Effector memory CD8-positive, alpha-beta T cell (primary cell): ENCODE measurements at regions not wholly inside any gene's neighbourhood (a gene's known extent, or its start where the extent isn't known, plus 50 kb on each side); places are given as distances from the start of the nearest gene placed in this dataset.
"Not testable (repeated sequence)": the region's sequence is repeated elsewhere in the genome, so short reads cannot be mapped to it uniquely, and the experiment has no call there.

ENCODE experiments used
- ATAC-seq: fragments of 150-1000 bp; cut with Tn5 transposase; replicated peaks from 2 replicates; pipeline ENCODE4 v1.10.0; 2021; ENCODE audit warnings: mild to moderate bottlenecking, moderate library complexity
- DNase-seq, 3 experiments: peaks; one replicate each; pipeline ENCODE4 v3.0.0; 2021
- H3K27ac Mint-ChIP-seq, 2 donors: one replicate each; pipeline ENCODE4 v1.8.0; 2022; ENCODE audit warnings: mild to moderate bottlenecking in 2 of 2, mixed read lengths in 2 of 2, moderate library complexity in 2 of 2
- H3K27me3 Mint-ChIP-seq, 2 donors: one replicate each; pipeline ENCODE4 v1.8.0; 2022; ENCODE audit warnings: mixed read lengths in 2 of 2
- H3K36me3 Mint-ChIP-seq: one replicate; pipeline ENCODE4 v1.8.0; 2022; ENCODE audit warnings: mild to moderate bottlenecking, moderate library complexity, mixed read lengths; ENCODE audit not compliant: insufficient read depth
- H3K4me1 Mint-ChIP-seq, 2 donors: one replicate each; pipeline ENCODE4 v1.8.0; 2022; ENCODE audit warnings: low read depth in 2 of 2, mixed read lengths in 2 of 2
- H3K4me3 Mint-ChIP-seq, 2 donors: one replicate each; pipeline ENCODE4 v1.8.0; 2022; ENCODE audit warnings: mild to moderate bottlenecking in 2 of 2, mixed read lengths in 2 of 2, moderate library complexity in 2 of 2
- H3K9me3 Mint-ChIP-seq, 2 donors: one replicate each; pipeline ENCODE4 v1.8.0; 2022; ENCODE audit warnings: mixed read lengths in 2 of 2

DNA sequence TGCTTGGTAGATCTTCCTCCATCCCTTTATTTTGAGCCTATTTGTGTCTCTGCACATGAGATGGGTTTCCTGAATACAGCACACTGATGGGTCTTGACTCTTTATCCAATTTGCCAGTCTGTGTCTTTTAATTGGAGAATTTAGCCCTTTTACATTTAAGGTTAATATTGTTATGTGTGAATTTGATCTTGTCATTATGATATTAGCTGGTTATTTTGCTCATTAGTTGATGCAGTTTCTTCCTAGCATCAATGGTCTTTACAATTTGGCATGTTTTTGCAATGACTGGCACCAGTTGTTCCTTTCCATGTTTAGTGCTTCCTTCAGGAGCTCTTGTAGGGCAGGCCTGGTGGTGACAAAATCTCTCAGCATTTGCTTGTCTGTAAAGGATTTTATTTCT lies 72.4 kb downstream of the HNRNPD start:
- not testable (repeated sequence) for H3K4me3 Mint-ChIP-seq, H3K27ac Mint-ChIP-seq, ATAC-seq, H3K9me3 Mint-ChIP-seq, DNase-seq, H3K36me3 Mint-ChIP-seq, H3K4me1 Mint-ChIP-seq
- peaks cover 21 to 42% of the 10 kb centered on the region in 2 donors for H3K27me3 Mint-ChIP-seq

DNA sequence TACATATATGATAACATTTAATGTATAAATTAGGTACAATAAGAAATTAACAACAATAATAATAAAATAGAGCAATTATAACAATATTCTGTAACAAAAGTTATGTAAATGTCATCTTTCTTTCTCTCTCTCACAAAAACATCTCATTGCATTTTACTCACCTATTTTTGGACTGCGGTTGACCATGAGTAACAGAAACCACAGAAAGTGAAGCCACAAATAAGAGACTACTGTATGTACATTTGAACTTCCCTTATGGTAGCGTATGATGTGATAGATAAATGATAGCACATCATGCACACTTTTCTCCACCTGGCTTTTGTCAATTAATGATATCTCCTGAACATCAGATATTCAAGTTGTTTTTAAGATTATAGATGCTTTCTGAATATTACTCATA lies 80.5 kb downstream of the HNRNPD start:
- Mint-ChIP-seq H3K36me3 (no peaks in the 10 kb centered on the region), H3K27ac (no peak overlapping the region), H3K9me3 (no peaks in the 10 kb centered on the region), H3K4me3 (peak overlapping the region in 1 of 2 donors; percentile 28), H3K27me3 (no peaks in the 10 kb centered on the region), H3K4me1 (peaks cover 5 to 8% of the 10 kb centered on the region in 2 donors)
- DNase-seq = peak in 1 of 3 experiments; percentile 18
- peak; percentile 100 for ATAC-seq

DNA sequence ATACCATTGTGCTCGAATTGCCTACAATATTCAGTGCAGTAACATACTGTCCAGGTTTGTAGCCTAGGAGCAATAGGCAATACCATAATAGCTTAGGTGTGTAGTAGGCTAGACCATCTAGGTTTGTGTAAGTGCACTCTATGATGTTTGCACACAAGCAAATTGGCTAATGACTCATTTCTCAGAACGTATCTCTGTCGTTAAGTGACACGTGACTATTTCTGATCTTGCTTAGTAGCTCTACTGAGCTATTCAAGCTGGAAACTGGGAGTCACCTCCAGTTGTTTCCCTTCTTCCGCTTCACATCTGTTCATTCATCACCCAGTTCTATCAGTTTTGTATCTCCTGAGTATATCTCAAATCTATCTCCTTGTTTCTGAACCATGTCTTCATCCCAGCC lies 86.1 kb downstream of the HNRNPD start:
- H3K27ac Mint-ChIP-seq = no peak overlapping the region
- H3K4me3 Mint-ChIP-seq = no peak overlapping the region
- peaks cover 14% of the 10 kb centered on the region in 2 donors for H3K4me1 Mint-ChIP-seq
- no peaks in the 10 kb centered on the region for H3K36me3 Mint-ChIP-seq
- no peak for ATAC-seq
- H3K9me3 Mint-ChIP-seq = no peaks in the 10 kb centered on the region
- DNase-seq = no peak
- H3K27me3 Mint-ChIP-seq = no peaks in the 10 kb centered on the region

DNA sequence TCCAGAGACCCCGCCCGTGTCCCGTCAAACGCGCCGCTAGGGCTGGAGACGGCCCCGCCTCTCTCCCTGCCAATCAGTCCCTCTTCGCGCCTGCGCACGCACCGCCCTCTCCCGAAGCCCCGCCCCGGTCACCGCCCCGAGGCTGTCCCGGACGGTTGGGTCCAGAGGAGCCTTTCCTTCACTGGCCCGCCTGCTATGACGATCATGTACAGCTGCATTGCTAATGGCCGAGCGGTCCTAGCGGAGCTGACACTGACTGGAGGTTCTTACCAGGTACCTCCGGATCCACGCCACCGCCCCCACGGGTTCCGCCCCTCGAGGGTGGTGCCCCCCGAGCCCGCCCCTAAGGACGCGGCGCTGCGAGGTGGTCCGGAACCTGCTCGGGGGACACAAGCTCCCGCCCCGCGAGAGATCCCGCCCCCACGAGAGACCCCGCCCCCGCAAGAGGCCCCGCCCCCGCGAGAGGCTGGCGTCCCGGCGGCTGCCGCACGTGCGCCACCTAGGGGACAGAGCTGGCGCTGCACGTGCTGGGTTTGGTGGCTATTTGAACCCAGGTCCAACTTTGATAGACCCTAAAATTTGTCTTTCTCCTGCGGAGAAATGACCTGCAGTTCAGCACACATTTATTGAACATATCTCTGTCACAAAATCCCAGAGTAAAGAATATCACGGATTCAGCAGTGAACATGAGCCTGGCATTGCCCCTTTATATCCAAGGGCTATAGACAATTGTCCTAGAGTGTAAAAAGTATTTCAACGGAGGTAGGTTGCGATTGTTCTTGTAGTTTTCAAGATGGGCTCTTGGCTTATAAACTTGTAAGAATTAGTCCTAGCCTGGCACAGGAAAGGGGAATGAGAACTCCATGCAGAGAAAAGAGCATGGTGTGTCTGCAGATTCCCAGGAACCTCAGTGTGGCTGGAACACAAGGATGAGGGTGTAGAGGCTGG lies 88.7 kb downstream of the HNRNPD start:
- no peaks in the 10 kb centered on the region for H3K27me3 Mint-ChIP-seq
- ATAC-seq = peak; percentile 92
- no peaks in the 10 kb centered on the region for H3K9me3 Mint-ChIP-seq
- no peak overlapping the region for H3K27ac Mint-ChIP-seq
- DNase-seq = peak; percentile 100
- no peaks in the 10 kb centered on the region for H3K36me3 Mint-ChIP-seq
- peak overlapping the region; percentile 71 to 77 for H3K4me3 Mint-ChIP-seq
- H3K4me1 Mint-ChIP-seq = peaks cover 14% of the 10 kb centered on the region in 2 donors

DNA sequence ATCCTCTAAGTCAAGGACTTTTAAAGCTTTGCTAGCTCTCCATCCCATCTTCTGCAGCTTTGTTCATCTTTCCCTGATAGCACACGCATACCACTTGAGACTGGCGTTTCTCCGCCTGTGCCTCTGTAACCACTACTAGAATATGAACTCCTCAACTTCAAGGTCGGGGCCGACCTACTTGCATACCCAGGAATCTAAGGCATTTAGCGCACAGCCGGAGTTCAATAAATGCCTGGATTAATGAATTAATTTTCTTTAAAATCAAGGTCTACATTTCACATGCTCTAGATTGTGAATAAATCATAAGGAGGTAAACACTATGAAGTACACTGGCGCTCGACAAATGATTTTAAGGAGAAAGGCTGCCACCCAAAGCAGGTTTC lies 89.3 kb downstream of the HNRNPD start:
- DNase-seq = no peak
- no peak overlapping the region for H3K27ac Mint-ChIP-seq

DNA sequence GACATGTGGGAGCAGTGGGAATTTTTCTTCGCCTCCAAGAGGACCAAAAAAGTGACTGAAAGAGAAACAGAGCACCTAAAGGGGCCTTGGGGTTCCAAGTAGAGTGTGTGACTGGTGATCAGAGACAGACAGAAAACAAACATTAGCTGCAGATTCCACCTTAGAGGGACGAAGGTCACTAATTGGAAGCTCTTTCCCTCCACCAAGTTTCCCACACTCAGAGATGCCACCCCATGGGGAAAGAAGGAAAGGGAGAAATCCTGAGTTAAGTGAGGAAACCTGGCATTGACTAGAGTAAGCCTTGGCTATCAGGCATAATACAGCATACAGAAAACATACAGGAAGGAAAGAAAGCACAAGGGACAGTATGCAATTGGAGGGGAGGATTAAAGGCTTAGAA lies 90.9 kb downstream of the HNRNPD start:
- H3K4me3 Mint-ChIP-seq = no peak overlapping the region
- ATAC-seq (no peak), DNase-seq (no peak)

More for the DNA sequence above, 89.3 kb downstream of the HNRNPD start:
- Mint-ChIP-seq H3K9me3 (no peaks in the 10 kb centered on the region), H3K36me3 (no peaks in the 10 kb centered on the region), H3K4me3 (peak overlapping the region; percentile 71 to 77), H3K4me1 (peaks cover 14% of the 10 kb centered on the region in 2 donors), H3K27me3 (no peaks in the 10 kb centered on the region)
- no peak for ATAC-seq

DNA sequence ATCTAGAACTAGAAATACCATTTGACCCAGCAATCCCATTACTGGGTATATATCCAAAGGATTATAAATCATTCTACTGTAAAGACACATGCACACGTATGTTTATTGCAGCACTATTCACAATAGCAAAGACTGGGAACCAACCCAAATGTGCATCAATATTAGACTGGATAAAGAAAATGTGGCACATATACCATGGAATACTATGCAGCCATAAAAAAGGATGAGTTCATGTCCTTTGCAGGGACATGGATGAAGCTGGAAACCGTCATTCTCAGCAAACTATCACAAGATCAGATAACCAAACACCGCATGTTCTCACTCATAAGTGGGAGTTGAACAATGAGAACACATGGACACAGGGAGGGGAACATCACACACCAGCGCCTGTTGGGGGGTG lies 94.2 kb downstream of the HNRNPD start:
- not testable (repeated sequence) for H3K4me3 Mint-ChIP-seq, H3K27me3 Mint-ChIP-seq, H3K36me3 Mint-ChIP-seq, H3K4me1 Mint-ChIP-seq, DNase-seq, ATAC-seq, H3K27ac Mint-ChIP-seq, H3K9me3 Mint-ChIP-seq

More for the DNA sequence above, 90.9 kb downstream of the HNRNPD start:
- Mint-ChIP-seq H3K27me3 (no peaks in the 10 kb centered on the region), H3K4me1 (peaks cover 14% of the 10 kb centered on the region in 2 donors), H3K9me3 (no peaks in the 10 kb centered on the region), H3K36me3 (no peaks in the 10 kb centered on the region), H3K27ac (no peak overlapping the region)

DNA sequence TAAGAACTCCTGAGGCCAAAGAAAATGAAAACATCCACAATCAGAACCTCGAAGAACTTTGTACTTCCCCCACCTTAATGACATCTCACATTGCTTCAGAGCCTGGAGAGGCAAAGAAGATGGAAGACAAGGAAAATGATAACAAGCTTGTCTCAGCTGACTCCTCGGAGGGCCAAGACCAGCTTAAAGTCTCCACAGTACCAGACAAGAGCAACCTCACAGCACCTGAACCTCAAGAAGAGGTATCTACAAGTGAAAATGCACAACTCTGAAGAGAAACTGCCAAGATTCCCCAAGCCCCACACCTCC lies 97.5 kb downstream of the HNRNPD start:
- no peak overlapping the region for H3K4me3 Mint-ChIP-seq
- H3K27me3 Mint-ChIP-seq = peaks cover 13 to 16% of the 10 kb centered on the region in 2 donors
- no peak for DNase-seq
- H3K27ac Mint-ChIP-seq = no peak overlapping the region
- no peak for ATAC-seq
- H3K4me1 Mint-ChIP-seq = peaks cover 0 to 3% of the 10 kb centered on the region in 2 donors
- H3K9me3 Mint-ChIP-seq = no peaks in the 10 kb centered on the region
- no peaks in the 10 kb centered on the region for H3K36me3 Mint-ChIP-seq

DNA sequence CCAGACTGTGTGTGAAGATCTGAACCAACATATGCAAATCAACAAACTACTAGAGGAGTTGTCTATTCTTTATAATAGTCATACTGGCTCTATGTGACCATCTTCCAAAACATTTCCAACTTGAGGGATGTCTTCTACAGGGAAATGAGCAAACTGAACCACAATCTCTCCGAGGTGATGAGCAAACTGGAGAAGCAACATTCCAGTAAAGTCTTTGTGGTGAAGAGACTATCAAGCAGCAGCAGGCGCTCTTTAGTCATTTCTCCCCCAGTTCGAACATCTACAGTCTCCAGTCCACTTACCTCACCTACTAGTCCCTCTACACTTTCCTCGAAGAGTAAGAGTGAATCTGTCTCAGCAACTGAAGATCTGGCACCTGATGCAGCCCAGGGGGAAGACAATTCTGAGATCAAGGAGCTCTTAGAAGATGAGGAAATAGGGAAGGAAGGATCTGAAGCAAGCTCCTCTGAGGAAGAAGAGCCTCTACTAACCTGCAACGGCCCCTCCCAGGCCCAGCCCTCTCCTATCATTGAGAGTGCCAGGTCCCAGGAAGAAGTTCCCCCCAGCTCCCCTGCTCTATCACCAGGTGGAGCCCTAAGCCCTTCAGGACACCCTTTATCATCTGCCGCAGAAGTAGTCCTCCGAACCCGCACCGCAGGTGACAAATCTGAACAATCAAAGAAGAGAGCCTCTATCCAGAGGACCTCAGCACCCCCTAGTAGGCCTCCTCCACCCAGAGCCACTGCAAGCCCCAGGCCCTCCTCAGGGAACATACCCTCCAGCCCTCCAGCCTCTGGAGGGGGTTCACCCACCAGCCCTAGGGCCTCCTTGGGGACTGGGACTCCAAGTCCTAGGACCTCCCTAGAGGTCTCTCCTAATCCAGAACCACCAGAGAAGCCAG lies 98.1 kb downstream of the HNRNPD start:
- no peaks in the 10 kb centered on the region for H3K9me3 Mint-ChIP-seq
- peaks cover 13 to 16% of the 10 kb centered on the region in 2 donors for H3K27me3 Mint-ChIP-seq
- peak; percentile 54 for ATAC-seq
- H3K36me3 Mint-ChIP-seq = no peaks in the 10 kb centered on the region
- H3K4me3 Mint-ChIP-seq = no peak overlapping the region
- DNase-seq = no peak
- no peak overlapping the region for H3K27ac Mint-ChIP-seq
- H3K4me1 Mint-ChIP-seq = peaks cover 0 to 3% of the 10 kb centered on the region in 2 donors

DNA sequence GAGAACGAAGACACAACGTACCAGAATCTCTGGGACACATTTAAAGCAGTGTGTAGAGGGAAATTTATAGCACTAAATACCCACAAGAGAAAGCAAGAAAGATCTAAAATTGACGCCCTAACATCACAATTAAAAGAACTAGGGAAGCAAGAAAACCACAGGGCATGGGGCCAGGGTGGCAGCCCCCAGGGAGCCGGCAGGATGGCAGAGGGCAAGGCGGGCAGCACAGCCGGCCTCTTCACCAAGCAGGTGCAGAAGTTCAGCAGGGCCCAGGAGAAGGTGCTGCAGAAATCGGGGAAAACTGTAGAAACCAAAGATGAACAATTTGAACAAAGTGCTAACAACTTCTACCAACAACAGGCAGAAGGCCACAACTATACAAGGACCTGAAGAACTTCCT lies 99.1 kb downstream of the HNRNPD start:
- H3K9me3 Mint-ChIP-seq, H3K4me3 Mint-ChIP-seq, H3K4me1 Mint-ChIP-seq, H3K36me3 Mint-ChIP-seq, DNase-seq, ATAC-seq, H3K27ac Mint-ChIP-seq: not testable (repeated sequence)
- peaks cover 13 to 16% of the 10 kb centered on the region in 2 donors for H3K27me3 Mint-ChIP-seq

DNA sequence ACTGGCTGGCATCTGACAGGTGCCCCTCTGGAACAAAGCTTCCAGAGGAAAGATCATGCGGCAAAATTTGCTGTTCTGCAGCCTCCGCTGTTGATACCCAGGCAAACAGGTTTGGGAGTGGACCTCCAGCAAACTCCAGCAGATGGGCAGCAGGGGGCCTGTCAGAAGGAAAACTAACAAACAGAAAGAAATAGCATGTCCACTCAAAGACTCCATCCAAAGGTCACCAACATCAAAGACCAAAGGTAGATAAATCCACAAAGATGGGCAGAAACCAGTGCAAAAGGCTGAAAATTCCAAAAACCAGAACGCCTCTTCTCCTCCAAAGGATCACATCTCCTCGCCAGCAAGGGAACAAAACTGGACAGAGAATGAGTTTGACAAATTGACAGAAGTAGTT lies 101.3 kb downstream of the HNRNPD start:
- H3K4me1 Mint-ChIP-seq = peaks cover 10 to 11% of the 10 kb centered on the region in 2 donors
- not testable (repeated sequence) for H3K4me3 Mint-ChIP-seq, ATAC-seq

DNA sequence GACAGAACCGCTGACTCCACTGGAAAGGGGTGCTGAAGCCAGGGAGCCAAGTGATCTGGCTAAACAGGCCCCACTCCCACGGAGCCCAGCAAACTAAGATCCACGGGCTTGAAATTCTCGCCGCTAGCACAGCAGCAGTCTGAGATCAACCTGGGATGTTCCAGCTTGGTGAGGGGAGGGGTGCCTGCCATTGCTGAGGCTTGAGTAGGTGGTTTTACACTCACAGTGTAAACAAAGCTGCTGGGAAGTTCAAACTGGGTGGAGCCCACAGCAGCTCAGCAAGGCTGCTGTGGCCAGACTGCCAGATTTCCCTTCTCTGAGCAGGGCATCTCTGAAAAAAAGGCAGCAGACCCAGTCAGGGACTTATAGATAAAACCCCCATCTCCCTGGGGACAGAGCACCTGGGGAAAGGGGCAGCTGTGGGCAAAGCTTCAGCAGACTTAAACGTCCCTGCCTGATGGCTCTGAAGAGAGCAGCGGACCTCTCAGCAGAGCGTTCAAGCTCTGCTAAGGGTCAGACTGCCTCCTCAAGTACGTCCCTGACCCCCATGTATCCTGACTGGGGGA lies 101.8 kb downstream of the HNRNPD start:
- H3K4me1 Mint-ChIP-seq = peaks cover 10 to 11% of the 10 kb centered on the region in 2 donors
- H3K27ac Mint-ChIP-seq, H3K4me3 Mint-ChIP-seq, H3K36me3 Mint-ChIP-seq, H3K9me3 Mint-ChIP-seq, DNase-seq, ATAC-seq: not testable (repeated sequence)
- peaks cover 13 to 19% of the 10 kb centered on the region in 2 donors for H3K27me3 Mint-ChIP-seq

More for the DNA sequence above, 101.3 kb downstream of the HNRNPD start:
- not testable (repeated sequence) for H3K9me3 Mint-ChIP-seq, H3K27ac Mint-ChIP-seq, DNase-seq, H3K36me3 Mint-ChIP-seq
- H3K27me3 Mint-ChIP-seq = peaks cover 13 to 22% of the 10 kb centered on the region in 2 donors

DNA sequence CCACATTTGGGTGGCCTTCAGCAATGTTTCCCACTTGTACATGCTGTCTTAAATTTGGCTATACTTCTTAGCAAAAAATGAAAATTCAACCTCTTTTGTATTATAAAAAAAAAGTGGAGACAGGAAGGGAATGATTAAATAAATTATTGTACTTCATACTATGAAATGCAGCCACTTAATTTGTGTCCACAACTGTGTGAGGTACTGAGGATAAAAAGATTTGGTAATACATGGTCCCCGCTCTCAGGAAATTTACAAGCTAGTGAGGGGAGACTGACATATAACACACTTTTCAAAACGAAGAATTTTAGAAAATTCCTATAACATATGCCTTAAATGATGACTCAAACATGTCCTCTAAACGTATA lies 105.0 kb downstream of the HNRNPD start:
- Mint-ChIP-seq H3K36me3 (no peaks in the 10 kb centered on the region), H3K27me3 (peaks cover 3 to 26% of the 10 kb centered on the region in 2 donors), H3K4me3 (no peak overlapping the region), H3K9me3 (no peaks in the 10 kb centered on the region), H3K4me1 (peaks cover 8 to 10% of the 10 kb centered on the region in 2 donors), H3K27ac (no peak overlapping the region)
- no peak for ATAC-seq
- DNase-seq = no peak
